ENCODE measurements at regions not wholly inside any gene's neighbourhood (a gene's known extent, or its start where the extent isn't known, plus 50 kb on each side); places are given as distances from the start of the nearest gene placed in this dataset.

- Mint-ChIP-seq H3K27me3 (ENCODE audit: unreplicated experiment) (no peaks in the 10 kb centered on the region), H3K4me1 (ENCODE audit: unreplicated experiment) (no peaks in the 10 kb centered on the region), H3K4me3 (ENCODE audit: unreplicated experiment) (no peak overlapping the region), H3K27ac (ENCODE audit: unreplicated experiment) (no peak overlapping the region), H3K9me3 (ENCODE audit: unreplicated experiment) (no peaks in the 10 kb centered on the region), H3K36me3 (ENCODE audit: low read depth, unreplicated experiment) (no peaks in the 10 kb centered on the region)
- DNase-seq (ENCODE audit: low spot score) = no peak
- no peak for TF ChIP-seq CTCF (IDR thresholded peaks at IDR 0.05; ENCODE audit: unreplicated experiment)
These were observed 277.3 kb downstream of the CDH9 start for GRCh38 chr5:26761045-26761444.

- no peak for TF ChIP-seq CTCF (IDR thresholded peaks at IDR 0.05; ENCODE audit: unreplicated experiment)
- Mint-ChIP-seq H3K9me3 (ENCODE audit: unreplicated experiment) (no peaks in the 10 kb centered on the region), H3K4me1 (ENCODE audit: unreplicated experiment) (no peaks in the 10 kb centered on the region), H3K4me3 (ENCODE audit: unreplicated experiment) (no peak overlapping the region), H3K27ac (ENCODE audit: unreplicated experiment) (no peak overlapping the region), H3K27me3 (ENCODE audit: unreplicated experiment) (no peaks in the 10 kb centered on the region), H3K36me3 (ENCODE audit: low read depth, unreplicated experiment) (no peaks in the 10 kb centered on the region)
- no peak for DNase-seq (ENCODE audit: low spot score)
These were observed 280.4 kb downstream of the CDH9 start for GRCh38 chr5:26757941-26758340.

DNA sequence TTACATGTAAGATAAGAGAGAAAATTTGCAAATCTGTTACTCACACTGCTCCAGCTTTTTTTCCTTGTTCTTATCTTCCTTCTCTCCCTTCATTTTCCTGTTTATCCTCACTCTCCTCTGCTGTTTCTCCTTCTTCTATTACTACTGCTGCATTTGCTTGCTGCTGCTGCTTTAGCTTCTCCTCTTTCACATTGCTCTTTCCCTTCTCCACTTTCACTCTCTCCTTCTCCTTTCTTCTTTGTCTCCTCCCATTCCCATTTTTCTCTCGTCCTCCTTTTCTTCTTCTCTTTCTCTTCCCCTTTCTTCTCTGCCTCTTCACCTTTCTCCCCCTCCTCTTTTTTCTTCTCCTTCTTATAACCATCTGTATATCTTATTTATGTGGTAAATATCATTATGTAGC, 288.6 kb downstream of the CDH9 start:
- no peaks in the 10 kb centered on the region for H3K9me3 Mint-ChIP-seq (ENCODE audit: unreplicated experiment)
- no peaks in the 10 kb centered on the region for H3K27me3 Mint-ChIP-seq (ENCODE audit: unreplicated experiment)
- TF ChIP-seq CTCF (IDR thresholded peaks at IDR 0.05; ENCODE audit: unreplicated experiment) = no peak
- H3K4me3 Mint-ChIP-seq (ENCODE audit: unreplicated experiment) = no peak overlapping the region
- H3K36me3 Mint-ChIP-seq (ENCODE audit: low read depth, unreplicated experiment) = no peaks in the 10 kb centered on the region
- no peak for DNase-seq (ENCODE audit: low spot score)
- no peaks in the 10 kb centered on the region for H3K4me1 Mint-ChIP-seq (ENCODE audit: unreplicated experiment)
- no peak overlapping the region for H3K27ac Mint-ChIP-seq (ENCODE audit: unreplicated experiment)

DNA sequence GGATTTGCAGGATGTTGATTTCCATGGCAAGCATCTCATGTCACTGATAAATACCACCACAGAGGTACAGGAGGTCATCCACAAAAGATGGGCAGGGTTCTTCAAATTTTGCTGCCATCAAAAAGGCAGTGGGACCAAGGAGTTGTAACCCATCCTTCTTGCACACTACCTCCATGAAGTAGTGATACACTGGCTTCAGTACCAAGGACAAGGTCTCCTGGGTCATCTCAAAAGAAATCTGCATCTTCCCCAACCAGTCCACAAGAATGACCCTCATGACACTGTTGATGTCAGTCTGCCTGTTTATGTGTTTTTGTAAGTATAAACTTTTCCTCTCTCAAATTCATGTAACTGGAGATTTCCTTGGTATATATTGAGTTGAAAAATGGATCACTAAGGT, 298.2 kb downstream of the CDH9 start:
- no peak for DNase-seq (ENCODE audit: low spot score)
- Mint-ChIP-seq H3K4me3 (ENCODE audit: unreplicated experiment) (no peak overlapping the region), H3K27ac (ENCODE audit: unreplicated experiment) (no peak overlapping the region), H3K27me3 (ENCODE audit: unreplicated experiment) (peaks cover 2% of the 10 kb centered on the region), H3K36me3 (ENCODE audit: low read depth, unreplicated experiment) (no peaks in the 10 kb centered on the region), H3K4me1 (ENCODE audit: unreplicated experiment) (no peaks in the 10 kb centered on the region), H3K9me3 (ENCODE audit: unreplicated experiment) (no peaks in the 10 kb centered on the region)
- no peak for TF ChIP-seq CTCF (IDR thresholded peaks at IDR 0.05; ENCODE audit: unreplicated experiment)

- Mint-ChIP-seq H3K4me1 (ENCODE audit: unreplicated experiment) (no peaks in the 10 kb centered on the region), H3K27ac (ENCODE audit: unreplicated experiment) (no peak overlapping the region), H3K4me3 (ENCODE audit: unreplicated experiment) (no peak overlapping the region), H3K9me3 (ENCODE audit: unreplicated experiment) (no peaks in the 10 kb centered on the region), H3K27me3 (ENCODE audit: unreplicated experiment) (peaks cover 2% of the 10 kb centered on the region), H3K36me3 (ENCODE audit: low read depth, unreplicated experiment) (no peaks in the 10 kb centered on the region)
- TF ChIP-seq CTCF (IDR thresholded peaks at IDR 0.05; ENCODE audit: unreplicated experiment) = no peak
- DNase-seq (ENCODE audit: low spot score) = no peak
These were observed 300.8 kb downstream of the CDH9 start for GRCh38 chr5:26737348-26738265.

Data from endothelial cell (in vitro differentiated cells).